ENCODE measurements at regions not wholly inside any gene's neighbourhood (a gene's known extent, or its start where the extent isn't known, plus 50 kb on each side); places are given as distances from the start of the nearest gene placed in this dataset.

GRCh38 chr14:61187196-61187905 lies 93.8 kb downstream of the TMEM30B start:
- no peaks in the 10 kb centered on the region for H3K36me3 ChIP-seq (ENCODE audit: insufficient read depth)
- DNase-seq (ENCODE audit: extremely low spot score), result no peak
- no peak overlapping the region for H3K4me3 ChIP-seq (ENCODE audit: low read depth, low read length)
- no peak overlapping the region for H3K27ac ChIP-seq (ENCODE audit: low read depth)
- WGBS, result 69% methylated on average over 10 of the region's 10 CpGs
- H3K4me1 ChIP-seq (ENCODE audit: insufficient read depth), result no peaks in the 10 kb centered on the region

GRCh38 chr14:61186341-61187195 lies 94.6 kb downstream of the TMEM30B start:
- no peaks in the 10 kb centered on the region for H3K36me3 ChIP-seq (ENCODE audit: insufficient read depth)
- DNase-seq (ENCODE audit: extremely low spot score), result no peak
- WGBS, result 83% methylated on average over 7 of the region's 7 CpGs
- no peaks in the 10 kb centered on the region for H3K4me1 ChIP-seq (ENCODE audit: insufficient read depth)
- H3K4me3 ChIP-seq (ENCODE audit: low read depth, low read length), result no peak overlapping the region
- H3K27ac ChIP-seq (ENCODE audit: low read depth), result no peak overlapping the region

- Histone ChIP-seq H3K4me1 (ENCODE audit: insufficient read depth) (no peaks in the 10 kb centered on the region), H3K27ac (ENCODE audit: low read depth) (no peak overlapping the region), H3K36me3 (ENCODE audit: insufficient read depth) (no peaks in the 10 kb centered on the region), H3K4me3 (ENCODE audit: low read depth, low read length) (no peak overlapping the region)
- DNase-seq (ENCODE audit: extremely low spot score), result no peak
- 72% methylated on average over 2 of the region's 2 CpGs for WGBS
Measured at GRCh38 chr14:61185534-61185933, 95.6 kb downstream of the TMEM30B start.

GRCh38 chr14:61184112-61184511 lies 97.0 kb downstream of the TMEM30B start:
- 60% methylated on average over 2 of the region's 2 CpGs for WGBS
- no peaks in the 10 kb centered on the region for H3K4me1 ChIP-seq (ENCODE audit: insufficient read depth)
- H3K36me3 ChIP-seq (ENCODE audit: insufficient read depth), result no peaks in the 10 kb centered on the region
- no peak overlapping the region for H3K4me3 ChIP-seq (ENCODE audit: low read depth, low read length)
- H3K27ac ChIP-seq (ENCODE audit: low read depth), result no peak overlapping the region
- DNase-seq (ENCODE audit: extremely low spot score), result no peak

- no peaks in the 10 kb centered on the region for H3K4me1 ChIP-seq (ENCODE audit: insufficient read depth)
- 65% methylated on average over 6 of the region's 6 CpGs for WGBS
- DNase-seq (ENCODE audit: extremely low spot score), result no peak
- no peak overlapping the region for H3K27ac ChIP-seq (ENCODE audit: low read depth)
- no peaks in the 10 kb centered on the region for H3K36me3 ChIP-seq (ENCODE audit: insufficient read depth)
- H3K4me3 ChIP-seq (ENCODE audit: low read depth, low read length), result no peak overlapping the region
Measured at GRCh38 chr14:61183196-61183885, 97.8 kb downstream of the TMEM30B start.

GRCh38 chr14:61179796-61180398 lies 101.2 kb downstream of the TMEM30B start:
- WGBS, result 94% methylated on average over 7 of the region's 7 CpGs
- no peak overlapping the region for H3K27ac ChIP-seq (ENCODE audit: low read depth)
- DNase-seq (ENCODE audit: extremely low spot score), result no peak

GRCh38 chr14:61179061-61179690 lies 102.0 kb downstream of the TMEM30B start:
- 86% methylated on average over 7 of the region's 7 CpGs for WGBS
- Histone ChIP-seq H3K27ac (ENCODE audit: low read depth) (no peak overlapping the region), H3K4me1 (ENCODE audit: insufficient read depth) (no peaks in the 10 kb centered on the region), H3K4me3 (ENCODE audit: low read depth, low read length) (no peak overlapping the region), H3K36me3 (ENCODE audit: insufficient read depth) (no peaks in the 10 kb centered on the region)
- no peak for DNase-seq (ENCODE audit: extremely low spot score)

More at GRCh38 chr14:61179796-61180398, 101.2 kb downstream of the TMEM30B start:
- Histone ChIP-seq H3K4me1 (ENCODE audit: insufficient read depth) (no peaks in the 10 kb centered on the region), H3K36me3 (ENCODE audit: insufficient read depth) (no peaks in the 10 kb centered on the region), H3K4me3 (ENCODE audit: low read depth, low read length) (no peak overlapping the region)

- 84% methylated on average over 7 of the region's 7 CpGs for WGBS
- Histone ChIP-seq H3K4me3 (ENCODE audit: low read depth, low read length) (no peak overlapping the region), H3K36me3 (ENCODE audit: insufficient read depth) (no peaks in the 10 kb centered on the region), H3K27ac (ENCODE audit: low read depth) (no peak overlapping the region), H3K4me1 (ENCODE audit: insufficient read depth) (no peaks in the 10 kb centered on the region)
- no peak for DNase-seq (ENCODE audit: extremely low spot score)
Measured at GRCh38 chr14:61178226-61179060, 102.7 kb downstream of the TMEM30B start.

- WGBS, result 79% methylated on average over 14 of the region's 14 CpGs
- Histone ChIP-seq H3K4me3 (ENCODE audit: low read depth, low read length) (no peak overlapping the region), H3K36me3 (ENCODE audit: insufficient read depth) (no peaks in the 10 kb centered on the region), H3K27ac (ENCODE audit: low read depth) (no peak overlapping the region), H3K4me1 (ENCODE audit: insufficient read depth) (no peaks in the 10 kb centered on the region)
- peak; percentile 45 for DNase-seq (ENCODE audit: extremely low spot score)
Measured at GRCh38 chr14:61177279-61178225, 103.6 kb downstream of the TMEM30B start.

GRCh38 chr14:61176686-61177085 lies 104.5 kb downstream of the TMEM30B start:
- H3K36me3 ChIP-seq (ENCODE audit: insufficient read depth), result no peaks in the 10 kb centered on the region
- H3K27ac ChIP-seq (ENCODE audit: low read depth), result no peak overlapping the region
- H3K4me3 ChIP-seq (ENCODE audit: low read depth, low read length), result no peak overlapping the region
- DNase-seq (ENCODE audit: extremely low spot score), result no peak
- no peaks in the 10 kb centered on the region for H3K4me1 ChIP-seq (ENCODE audit: insufficient read depth)
- WGBS, result 55% methylated on average over 2 of the region's 2 CpGs

GRCh38 chr14:61174987-61175386 lies 106.2 kb downstream of the TMEM30B start:
- Histone ChIP-seq H3K27ac (ENCODE audit: low read depth) (no peak overlapping the region), H3K4me3 (ENCODE audit: low read depth, low read length) (no peak overlapping the region), H3K36me3 (ENCODE audit: insufficient read depth) (no peaks in the 10 kb centered on the region), H3K4me1 (ENCODE audit: insufficient read depth) (no peaks in the 10 kb centered on the region)
- DNase-seq (ENCODE audit: extremely low spot score), result no peak
- WGBS, result 75% methylated on average over 2 of the region's 2 CpGs

Data from urinary bladder (tissue), 3 donors.